AG09309 (cell line): ENCODE measurements at regions not wholly inside any gene's neighbourhood (a gene's known extent, or its start where the extent isn't known, plus 50 kb on each side); places are given as distances from the start of the nearest gene placed in this dataset.

Experiments
- DNase-seq: peaks from one replicate; pipeline ENCODE4 v3.0.0-alpha.2; 2010; ENCODE audit warnings: low read depth
- H3K4me3 ChIP-seq: 2 replicates; pipeline ENCODE4 v1.5.1; 2011; ENCODE audit warnings: mild to moderate bottlenecking, low read depth, low read length, moderate library complexity; ENCODE audit not compliant: control insufficient read depth
- CTCF ChIP-seq: IDR thresholded peaks from 2 replicates; pipeline ENCODE4 v1.5.1; 2011; ENCODE audit warnings: mild to moderate bottlenecking, low read depth, low read length, inconsistent platforms; ENCODE audit not compliant: insufficient read depth, control insufficient read depth; ENCODE audit errors: missing control alignments

GRCh38 chr2:158740621-158741020, 54.5 kb upstream of the DAPL1 start:
- no peak overlapping the region for H3K4me3 ChIP-seq
- DNase-seq = no peak
- no peak for TF ChIP-seq CTCF

DNA sequence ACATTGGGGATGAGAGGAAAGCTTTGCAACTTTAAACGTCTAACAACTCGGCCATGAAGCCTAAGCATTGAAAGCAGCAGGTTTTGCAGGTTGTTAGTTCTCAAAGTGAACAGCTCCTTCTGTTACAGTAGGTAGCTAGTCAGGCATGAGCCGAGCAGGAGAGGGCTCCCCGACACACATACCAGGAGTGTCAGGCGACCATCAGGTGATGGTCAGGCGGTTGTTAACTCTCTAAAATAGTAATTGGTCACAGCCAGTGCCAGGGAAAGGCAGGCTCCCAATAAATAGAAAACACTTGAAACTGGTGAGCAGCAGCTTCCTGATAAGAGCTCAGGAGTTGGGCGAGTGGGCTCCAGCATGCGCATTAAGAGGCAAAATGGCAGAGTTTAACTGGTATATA, 53.5 kb upstream of the DAPL1 start:
- DNase-seq = no peak
- no peak for TF ChIP-seq CTCF
- no peak overlapping the region for H3K4me3 ChIP-seq

- DNase-seq = no peak
- TF ChIP-seq CTCF = no peak
- no peak overlapping the region for H3K4me3 ChIP-seq
Measured at GRCh38 chr2:158742536-158742935, 52.6 kb upstream of the DAPL1 start.

GRCh38 chr2:158743466-158743865, 51.7 kb upstream of the DAPL1 start:
- H3K4me3 ChIP-seq = no peak overlapping the region
- TF ChIP-seq CTCF = no peak
- DNase-seq = no peak

GRCh38 chr2:158743879-158744278, 51.2 kb upstream of the DAPL1 start:
- H3K4me3 ChIP-seq = no peak overlapping the region
- TF ChIP-seq CTCF = no peak
- DNase-seq = no peak

DNA sequence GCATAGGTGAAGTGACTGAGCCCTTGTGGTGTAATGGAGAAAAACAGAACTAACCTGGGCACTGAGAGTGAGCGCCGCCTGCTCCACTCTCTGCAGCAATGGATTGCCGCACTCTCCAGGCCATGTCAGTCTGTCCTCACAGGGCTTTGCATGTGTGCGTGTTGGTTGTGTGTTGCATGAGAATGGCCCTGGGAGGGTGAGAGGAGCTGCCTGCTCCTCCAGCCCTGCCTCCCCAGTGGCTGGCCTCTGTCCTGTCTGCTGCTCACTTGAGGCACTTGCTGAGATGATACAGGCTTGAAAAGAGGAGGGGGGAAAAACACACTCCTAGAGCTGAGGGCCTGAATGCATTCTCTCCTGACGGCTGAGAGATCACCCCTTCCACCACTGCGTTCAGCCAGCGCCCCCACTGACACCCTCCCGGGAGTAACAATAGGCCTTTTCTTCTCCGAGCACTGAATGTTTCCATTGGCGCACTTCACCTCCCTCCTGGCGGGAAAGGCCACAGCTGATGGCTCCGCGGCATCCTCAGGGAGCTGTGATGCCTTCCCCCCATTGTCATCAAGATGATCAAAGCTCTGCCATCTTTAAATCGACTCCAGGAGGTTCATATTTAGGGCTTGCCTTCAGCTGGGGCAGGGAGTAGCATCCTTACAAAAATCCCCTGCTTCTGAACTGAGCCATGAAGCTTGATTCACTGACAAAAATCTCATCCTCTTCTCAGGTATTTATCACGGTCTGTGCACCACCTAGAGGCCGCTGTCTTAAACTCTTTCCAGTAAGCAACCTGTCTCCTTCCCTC, 49.9 kb upstream of the DAPL1 start:
- no peak overlapping the region for H3K4me3 ChIP-seq
- TF ChIP-seq CTCF = peak; percentile 63
- peak; percentile 24 for DNase-seq
